ENCODE measurements at regions not wholly inside any gene's neighbourhood (a gene's known extent, or its start where the extent isn't known, plus 50 kb on each side); places are given as distances from the start of the nearest gene placed in this dataset.
"Not testable (repeated sequence)": the region's sequence is repeated elsewhere in the genome, so short reads cannot be mapped to it uniquely, and the experiment has no call there.

DNA sequence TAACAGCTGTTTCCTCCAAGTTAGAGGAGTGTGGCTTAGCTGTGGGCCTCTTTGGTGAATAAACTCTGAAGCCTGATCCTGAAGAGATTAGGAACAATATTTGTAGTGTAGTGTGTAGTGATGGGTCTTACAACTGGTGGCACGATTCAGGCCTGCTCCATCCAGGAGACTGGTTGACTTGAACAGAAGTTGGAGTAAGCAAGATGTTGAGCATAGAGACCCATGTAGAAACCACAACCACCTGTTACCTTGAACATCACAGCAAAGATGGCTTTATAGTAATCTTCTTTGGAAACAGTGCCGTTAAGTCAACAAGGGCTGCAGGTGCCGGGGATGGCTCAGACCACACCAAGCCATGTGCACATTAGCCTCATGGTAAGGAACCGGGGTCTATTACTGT, 74.2 kb upstream of the RASGRP1 start:
- Histone ChIP-seq H2AK5ac (ENCODE audit: low read depth, low read length) (no peak overlapping the region), H3K4me3 (ENCODE audit: low read length in 2 of 2) (no peak overlapping the region), H2BK15ac (ENCODE audit: low read length) (no peak overlapping the region), H3K36me3 (replicated peaks in 1 of 2; ENCODE audit: control insufficient read depth in 2 of 2, insufficient read depth in 2 of 2, low read length in 2 of 2) (no peaks in the 10 kb centered on the region), H3K79me1 (ENCODE audit: low read depth, low read length) (no peaks in the 10 kb centered on the region), H4K91ac (ENCODE audit: low read depth, low read length, poor library complexity) (no peak overlapping the region), H3K14ac (ENCODE audit: low read length) (no peak overlapping the region), H2BK120ac (ENCODE audit: low read depth, low read length) (no peak overlapping the region), H2BK12ac (ENCODE audit: low read length) (no peak overlapping the region), H3K27me3 (ENCODE audit: control insufficient read depth in 3 of 3, insufficient read depth in 3 of 3, low read depth in 1 of 3, low read length in 3 of 3) (no peaks in the 10 kb centered on the region), H3K4me2 (ENCODE audit: insufficient read depth, low read length, poor library complexity, severe bottlenecking) (no peak overlapping the region), H3K4me1 (ENCODE audit: control insufficient read depth in 2 of 2, insufficient read depth in 1 of 2, low read depth in 1 of 2, low read length in 2 of 2) (peaks cover 0 to 5% of the 10 kb centered on the region in 2 donors), H2AFZ (ENCODE audit: low read length) (no peak overlapping the region), H4K8ac (ENCODE audit: low read depth, low read length) (no peak overlapping the region), H3K18ac (ENCODE audit: low read length) (no peak overlapping the region), H3K4ac (ENCODE audit: low read length) (no peak overlapping the region), H3K23ac (ENCODE audit: low read depth, low read length, poor library complexity) (no peak overlapping the region), H3K9me3 (replicated peaks in 1 of 2; ENCODE audit: control insufficient read depth in 2 of 2, insufficient read depth in 1 of 2, low read depth in 1 of 2, low read length in 2 of 2) (no peaks in the 10 kb centered on the region), H2BK5ac (ENCODE audit: low read length) (no peak overlapping the region), H3K27ac (replicated peaks; ENCODE audit: low read length) (no peak overlapping the region), H3K9ac (ENCODE audit: low read depth, low read length, poor library complexity) (no peak overlapping the region)
- no CpG with 5 or more reads among the region's 4 CpGs for WGBS, 2 donors (ENCODE audit: extremely low coverage in 2 of 2, insufficient read length in 2 of 2, insufficient replicate concordance in 1 of 2)
- DNase-seq (ENCODE audit: low spot score): no peak

GRCh38 chr15:38642689-38643270, 78.2 kb upstream of the RASGRP1 start:
- Histone ChIP-seq H3K4ac (ENCODE audit: low read length) (no peak overlapping the region), H2BK120ac (ENCODE audit: low read depth, low read length) (no peak overlapping the region), H3K9me3 (replicated peaks in 1 of 2; ENCODE audit: control insufficient read depth in 2 of 2, insufficient read depth in 1 of 2, low read depth in 1 of 2, low read length in 2 of 2) (no peaks in the 10 kb centered on the region), H3K14ac (ENCODE audit: low read length) (no peak overlapping the region), H3K4me2 (ENCODE audit: insufficient read depth, low read length, poor library complexity, severe bottlenecking) (no peak overlapping the region), H3K36me3 (replicated peaks in 1 of 2; ENCODE audit: control insufficient read depth in 2 of 2, insufficient read depth in 2 of 2, low read length in 2 of 2) (no peaks in the 10 kb centered on the region), H3K27me3 (ENCODE audit: control insufficient read depth in 3 of 3, insufficient read depth in 3 of 3, low read depth in 1 of 3, low read length in 3 of 3) (peaks cover 0 to 4% (median 0%) of the 10 kb centered on the region in 3 experiments), H2BK12ac (ENCODE audit: low read length) (no peak overlapping the region), H4K8ac (ENCODE audit: low read depth, low read length) (no peak overlapping the region), H2BK15ac (ENCODE audit: low read length) (no peak overlapping the region), H2BK5ac (ENCODE audit: low read length) (no peak overlapping the region), H3K4me1 (ENCODE audit: control insufficient read depth in 2 of 2, insufficient read depth in 1 of 2, low read depth in 1 of 2, low read length in 2 of 2) (no peaks in the 10 kb centered on the region), H2AFZ (ENCODE audit: low read length) (no peak overlapping the region), H3K18ac (ENCODE audit: low read length) (no peak overlapping the region), H3K79me1 (ENCODE audit: low read depth, low read length) (no peaks in the 10 kb centered on the region), H3K27ac (replicated peaks; ENCODE audit: low read length) (no peak overlapping the region), H3K9ac (ENCODE audit: low read depth, low read length, poor library complexity) (no peak overlapping the region), H3K4me3 (ENCODE audit: low read length in 2 of 2) (no peak overlapping the region), H3K23ac (ENCODE audit: low read depth, low read length, poor library complexity) (no peak overlapping the region), H4K91ac (ENCODE audit: low read depth, low read length, poor library complexity) (no peak overlapping the region), H2AK5ac (ENCODE audit: low read depth, low read length) (no peak overlapping the region)
- no peak for DNase-seq (ENCODE audit: low spot score)
- WGBS, 2 donors (ENCODE audit: extremely low coverage in 2 of 2, insufficient read length in 2 of 2, insufficient replicate concordance in 1 of 2): no CpG with 5 or more reads among the region's 3 CpGs

DNA sequence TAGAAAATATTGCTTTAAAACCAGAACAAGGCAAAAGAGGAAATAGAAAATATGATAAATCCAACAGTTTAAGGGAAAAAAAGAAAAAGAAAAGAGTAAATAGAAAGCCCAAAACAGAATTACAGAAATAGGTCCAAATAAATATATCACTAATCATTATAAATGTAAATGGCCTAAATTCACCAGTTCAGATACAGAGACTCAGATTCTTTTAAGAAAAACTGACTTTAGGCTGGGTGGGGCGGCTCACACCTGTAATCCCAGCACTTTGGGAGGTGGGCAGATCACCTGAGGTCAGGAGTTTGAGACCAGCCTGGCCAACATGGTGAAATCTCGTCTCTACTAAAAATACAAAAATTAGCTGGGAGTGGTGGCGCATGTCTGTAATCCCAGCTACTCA, 79.7 kb upstream of the RASGRP1 start:
- not testable (repeated sequence) for H4K8ac ChIP-seq (ENCODE audit: low read depth, low read length); H3K36me3 ChIP-seq (replicated peaks in 1 of 2; ENCODE audit: control insufficient read depth in 2 of 2, insufficient read depth in 2 of 2, low read length in 2 of 2); H3K79me1 ChIP-seq (ENCODE audit: low read depth, low read length); H3K4me1 ChIP-seq (ENCODE audit: control insufficient read depth in 2 of 2, insufficient read depth in 1 of 2, low read depth in 1 of 2, low read length in 2 of 2); H3K27ac ChIP-seq (replicated peaks; ENCODE audit: low read length); H3K9ac ChIP-seq (ENCODE audit: low read depth, low read length, poor library complexity); H2BK5ac ChIP-seq (ENCODE audit: low read length); DNase-seq (ENCODE audit: low spot score); H3K9me3 ChIP-seq (replicated peaks in 1 of 2; ENCODE audit: control insufficient read depth in 2 of 2, insufficient read depth in 1 of 2, low read depth in 1 of 2, low read length in 2 of 2); H3K4me3 ChIP-seq (ENCODE audit: low read length in 2 of 2); H3K18ac ChIP-seq (ENCODE audit: low read length); H2AFZ ChIP-seq (ENCODE audit: low read length); H2AK5ac ChIP-seq (ENCODE audit: low read depth, low read length); H2BK15ac ChIP-seq (ENCODE audit: low read length); H2BK120ac ChIP-seq (ENCODE audit: low read depth, low read length); H3K4me2 ChIP-seq (ENCODE audit: insufficient read depth, low read length, poor library complexity, severe bottlenecking); H3K27me3 ChIP-seq (ENCODE audit: control insufficient read depth in 3 of 3, insufficient read depth in 3 of 3, low read depth in 1 of 3, low read length in 3 of 3); H2BK12ac ChIP-seq (ENCODE audit: low read length); H3K4ac ChIP-seq (ENCODE audit: low read length); H3K14ac ChIP-seq (ENCODE audit: low read length); H4K91ac ChIP-seq (ENCODE audit: low read depth, low read length, poor library complexity); H3K23ac ChIP-seq (ENCODE audit: low read depth, low read length, poor library complexity)
- no CpG with 5 or more reads among the region's 3 CpGs for WGBS, 2 donors (ENCODE audit: extremely low coverage in 2 of 2, insufficient read length in 2 of 2, insufficient replicate concordance in 1 of 2)

GRCh38 chr15:38646716-38647115, 82.1 kb upstream of the RASGRP1 start:
- H3K27me3 ChIP-seq (ENCODE audit: control insufficient read depth in 3 of 3, insufficient read depth in 3 of 3, low read depth in 1 of 3, low read length in 3 of 3): peaks cover 0 to 4% (median 0%) of the 10 kb centered on the region in 3 experiments
- no peak overlapping the region for H4K8ac ChIP-seq (ENCODE audit: low read depth, low read length)
- H2BK120ac ChIP-seq (ENCODE audit: low read depth, low read length): no peak overlapping the region
- H3K14ac ChIP-seq (ENCODE audit: low read length): no peak overlapping the region
- no peak overlapping the region for H2BK15ac ChIP-seq (ENCODE audit: low read length)
- no peak overlapping the region for H3K4me2 ChIP-seq (ENCODE audit: insufficient read depth, low read length, poor library complexity, severe bottlenecking)
- no peak overlapping the region for H3K23ac ChIP-seq (ENCODE audit: low read depth, low read length, poor library complexity)
- H3K18ac ChIP-seq (ENCODE audit: low read length): no peak overlapping the region
- DNase-seq (ENCODE audit: low spot score): no peak
- no peak overlapping the region for H3K4ac ChIP-seq (ENCODE audit: low read length)
- no peak overlapping the region for H3K4me3 ChIP-seq (ENCODE audit: low read length in 2 of 2)
- no peak overlapping the region for H4K91ac ChIP-seq (ENCODE audit: low read depth, low read length, poor library complexity)
- H3K4me1 ChIP-seq (ENCODE audit: control insufficient read depth in 2 of 2, insufficient read depth in 1 of 2, low read depth in 1 of 2, low read length in 2 of 2): no peaks in the 10 kb centered on the region
- no peaks in the 10 kb centered on the region for H3K79me1 ChIP-seq (ENCODE audit: low read depth, low read length)
- H2AFZ ChIP-seq (ENCODE audit: low read length): no peak overlapping the region
- H2BK5ac ChIP-seq (ENCODE audit: low read length): no peak overlapping the region
- H3K36me3 ChIP-seq (replicated peaks in 1 of 2; ENCODE audit: control insufficient read depth in 2 of 2, insufficient read depth in 2 of 2, low read length in 2 of 2): no peaks in the 10 kb centered on the region
- no CpG with 5 or more reads among the region's 3 CpGs for WGBS, 2 donors (ENCODE audit: extremely low coverage in 2 of 2, insufficient read length in 2 of 2, insufficient replicate concordance in 1 of 2)
- H2AK5ac ChIP-seq (ENCODE audit: low read depth, low read length): no peak overlapping the region
- no peak overlapping the region for H3K27ac ChIP-seq (replicated peaks; ENCODE audit: low read length)
- H3K9ac ChIP-seq (ENCODE audit: low read depth, low read length, poor library complexity): no peak overlapping the region
- no peaks in the 10 kb centered on the region for H3K9me3 ChIP-seq (replicated peaks in 1 of 2; ENCODE audit: control insufficient read depth in 2 of 2, insufficient read depth in 1 of 2, low read depth in 1 of 2, low read length in 2 of 2)
- no peak overlapping the region for H2BK12ac ChIP-seq (ENCODE audit: low read length)

Measured in neuronal stem cell (in vitro differentiated cells).